Activated CD4-positive, alpha-beta T cell treated with anti-CD3 and anti-CD28 coated beads, Interleukin-2, amount 50 U/mL, for 1 hour (primary cell): ENCODE measurements at regions not wholly inside any gene's neighbourhood (a gene's known extent, or its start where the extent isn't known, plus 50 kb on each side); places are given as distances from the start of the nearest gene placed in this dataset.
"Not testable (repeated sequence)": the region's sequence is repeated elsewhere in the genome, so short reads cannot be mapped to it uniquely, and the experiment has no call there.

Source experiments
- DNase-seq: peaks from one replicate; pipeline ENCODE4 v3.0.0-alpha.2; 2020

DNA sequence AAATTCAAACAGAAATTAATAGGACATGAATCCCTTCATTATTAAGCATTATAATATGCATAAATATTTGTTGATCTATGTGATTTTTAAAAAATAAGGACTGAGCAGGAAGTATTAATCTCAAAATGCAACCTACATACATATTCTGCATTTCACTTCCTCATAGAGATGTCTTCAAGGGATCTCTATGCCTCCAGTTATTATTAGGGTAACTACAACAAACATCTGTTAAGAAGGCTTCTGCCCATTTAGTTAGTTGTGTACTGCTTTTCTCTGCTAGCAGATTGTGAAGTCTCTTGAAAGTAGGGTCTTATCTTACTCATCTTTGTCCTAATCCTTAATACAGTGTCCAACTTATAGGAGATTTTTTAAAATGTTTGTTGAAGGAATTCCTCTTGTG lies 414.1 kb downstream of the ACTL7B start:
- no peak for DNase-seq

DNA sequence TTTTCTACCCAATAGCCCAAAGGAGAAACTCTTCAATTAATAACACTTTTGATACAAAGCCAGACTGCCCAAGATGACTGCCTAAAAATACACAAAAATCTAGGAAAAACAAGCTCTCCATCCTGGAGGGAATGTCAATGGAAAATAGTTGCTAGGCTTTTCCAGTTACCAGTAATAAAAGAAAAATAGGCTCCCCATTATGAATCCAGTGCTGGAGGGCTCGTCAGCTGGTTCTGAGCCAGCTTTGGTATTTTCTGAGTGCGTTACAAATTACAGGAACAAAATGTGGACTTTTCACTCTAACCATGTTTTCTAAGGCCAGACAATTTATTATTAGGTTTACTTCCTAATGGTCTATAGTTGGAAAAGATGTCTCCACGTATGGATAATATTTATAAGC lies 414.5 kb downstream of the ACTL7B start:
- DNase-seq = no peak

DNA sequence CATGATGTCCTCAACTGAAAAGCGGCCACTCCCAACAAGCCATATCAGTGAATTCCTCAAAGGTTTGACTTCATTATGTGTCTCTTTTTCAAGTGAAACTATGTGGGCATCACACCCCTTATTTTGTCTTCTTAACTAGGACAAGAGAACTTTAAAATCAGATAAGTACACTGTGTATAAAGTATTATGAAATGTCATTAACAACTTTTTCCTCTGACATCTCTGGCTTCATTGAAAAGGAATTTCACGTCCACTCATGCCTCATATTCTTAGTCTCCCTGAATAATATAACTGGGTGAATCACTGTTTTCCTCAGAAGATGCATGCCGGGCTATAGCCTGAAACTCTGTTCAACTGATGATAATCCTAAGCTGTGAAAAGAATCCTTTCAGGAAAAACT lies 415.8 kb downstream of the ACTL7B start:
- no peak for DNase-seq

DNA sequence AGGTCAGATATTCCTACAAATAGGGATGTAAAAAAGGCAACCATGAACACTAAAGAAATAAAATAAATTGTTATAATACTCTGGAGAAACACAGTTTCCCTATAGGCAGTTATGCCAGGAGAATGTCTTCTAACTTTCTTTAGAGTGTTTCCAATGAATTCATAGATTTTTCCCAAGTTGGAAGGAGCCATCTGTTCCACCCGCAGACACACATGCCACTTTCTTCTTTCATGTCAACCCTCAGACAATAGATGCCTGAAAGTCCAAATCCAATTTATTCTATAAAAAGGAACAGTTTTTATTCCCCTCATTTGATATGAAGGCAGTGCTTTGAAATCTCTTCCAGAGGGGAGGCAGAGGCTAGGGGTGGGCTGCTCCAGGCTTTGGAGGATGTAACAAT lies 418.1 kb downstream of the ACTL7B start:
- DNase-seq = no peak

DNA sequence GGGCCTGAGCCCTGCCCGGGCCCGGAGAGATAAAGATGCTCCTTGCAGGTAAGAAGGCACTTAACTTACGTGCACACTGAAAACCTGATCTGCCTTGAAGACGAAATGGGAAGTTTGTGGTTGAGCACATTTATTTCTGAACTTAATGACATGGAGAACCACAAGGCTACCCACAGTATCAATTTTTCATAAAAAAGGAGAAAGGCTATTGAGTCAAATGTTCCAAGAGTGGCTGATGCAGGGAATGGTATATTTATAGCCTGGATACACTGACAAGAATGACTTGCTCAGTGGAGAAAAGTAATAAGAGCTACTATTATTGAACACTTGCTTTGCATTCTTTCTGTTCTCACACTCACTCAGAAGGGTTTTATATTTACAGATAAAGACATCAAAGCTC lies 419.3 kb downstream of the ACTL7B start:
- no peak for DNase-seq

DNA sequence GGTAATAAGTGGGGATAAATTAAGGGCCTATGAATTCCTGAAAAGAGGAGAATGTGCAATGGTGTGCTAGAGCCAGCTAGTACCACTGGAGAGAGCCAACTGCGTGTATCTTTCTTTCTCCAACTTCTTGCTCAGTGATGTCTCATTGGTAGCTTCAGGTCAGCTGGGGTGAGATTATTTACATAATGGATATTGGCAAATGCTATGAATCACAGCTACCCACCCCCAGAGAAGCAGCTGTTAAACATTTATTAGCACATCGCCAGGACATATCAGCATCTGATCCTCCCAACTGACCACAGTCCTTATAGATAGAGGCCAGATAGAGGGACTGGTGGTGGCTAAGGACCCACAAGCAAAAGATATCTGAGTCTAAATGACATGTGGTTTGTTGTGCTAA lies 421.3 kb downstream of the ACTL7B start:
- no peak for DNase-seq

DNA sequence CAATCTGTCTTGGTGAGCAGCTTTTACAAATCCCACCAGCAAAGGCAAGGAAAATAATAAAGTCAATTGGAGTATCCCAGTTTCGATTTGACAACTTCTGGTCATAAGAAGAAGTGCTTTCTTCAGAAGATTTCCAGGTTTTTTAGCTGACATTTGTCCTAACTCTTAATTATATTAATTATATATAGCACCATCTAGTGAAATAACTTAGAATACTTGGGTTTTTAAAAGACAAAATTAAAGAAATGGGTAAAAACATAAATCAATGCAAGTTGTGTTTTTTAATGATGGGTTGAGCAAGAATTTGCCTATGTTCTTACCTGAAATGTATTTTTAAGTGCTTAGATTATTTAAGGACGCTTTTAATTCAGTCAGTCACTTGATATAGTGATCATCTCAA lies 421.8 kb downstream of the ACTL7B start:
- DNase-seq = no peak

DNA sequence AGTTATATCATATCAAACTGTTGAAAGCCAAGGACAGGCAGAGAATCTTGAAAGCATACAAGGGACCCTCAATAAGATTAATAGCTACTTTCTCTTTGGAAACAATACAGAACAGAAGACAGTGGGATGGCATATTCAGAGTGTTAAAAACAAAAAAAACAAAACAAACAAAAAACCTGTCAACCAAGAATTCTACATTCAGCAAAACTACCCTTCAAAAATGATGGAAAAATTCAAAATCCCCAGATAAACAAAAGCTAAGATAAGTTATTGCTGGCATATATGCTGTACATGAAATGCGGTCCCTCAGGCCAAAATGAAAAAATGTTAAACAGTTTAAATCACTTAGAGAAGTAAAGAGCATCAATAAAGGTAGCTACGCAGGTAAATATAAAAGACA lies 425.1 kb downstream of the ACTL7B start:
- no peak for DNase-seq

DNA sequence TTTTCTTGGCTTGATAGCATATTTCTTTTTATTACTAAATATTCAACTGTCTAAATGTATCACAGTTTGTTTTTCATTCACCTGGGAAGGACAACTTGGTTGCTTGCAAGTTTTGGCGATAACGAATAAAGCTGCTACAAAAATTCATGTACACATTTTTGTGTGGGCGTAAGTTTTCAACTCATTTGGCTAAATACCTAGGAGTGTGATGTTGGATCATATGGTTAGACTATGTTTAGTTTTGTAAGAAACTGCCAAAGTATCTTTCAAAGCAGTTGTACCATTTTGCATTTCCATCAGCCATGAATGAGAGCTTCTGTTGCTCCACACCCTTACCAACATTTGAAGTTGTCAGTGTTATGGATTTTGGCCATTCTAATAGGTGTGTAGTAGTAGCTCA lies 428.0 kb downstream of the ACTL7B start:
- no peak for DNase-seq

DNA sequence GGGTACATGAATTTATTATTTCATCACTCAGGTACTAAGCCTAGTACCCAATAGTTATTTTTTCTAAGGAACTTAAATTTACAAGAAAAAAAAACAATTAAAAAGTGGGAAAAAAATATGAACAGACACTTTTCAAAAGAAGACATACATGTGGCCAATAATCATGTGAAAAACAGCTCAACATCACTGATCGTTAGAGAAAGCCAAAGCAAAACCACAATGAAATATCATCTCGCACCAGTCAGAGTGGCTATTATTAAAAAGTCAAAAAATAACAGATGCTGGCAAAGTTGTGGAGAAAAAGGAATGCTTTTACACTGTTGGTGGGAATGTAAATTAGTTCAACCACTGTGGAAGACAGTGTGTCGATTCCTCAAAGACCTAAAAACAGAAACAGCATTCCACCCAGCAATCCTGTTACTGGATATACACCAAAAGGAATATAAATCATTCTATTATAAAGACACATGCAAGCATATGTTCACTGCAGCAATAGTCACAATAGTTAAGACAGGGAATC lies 429.3 kb downstream of the ACTL7B start:
- not testable (repeated sequence) for DNase-seq

DNA sequence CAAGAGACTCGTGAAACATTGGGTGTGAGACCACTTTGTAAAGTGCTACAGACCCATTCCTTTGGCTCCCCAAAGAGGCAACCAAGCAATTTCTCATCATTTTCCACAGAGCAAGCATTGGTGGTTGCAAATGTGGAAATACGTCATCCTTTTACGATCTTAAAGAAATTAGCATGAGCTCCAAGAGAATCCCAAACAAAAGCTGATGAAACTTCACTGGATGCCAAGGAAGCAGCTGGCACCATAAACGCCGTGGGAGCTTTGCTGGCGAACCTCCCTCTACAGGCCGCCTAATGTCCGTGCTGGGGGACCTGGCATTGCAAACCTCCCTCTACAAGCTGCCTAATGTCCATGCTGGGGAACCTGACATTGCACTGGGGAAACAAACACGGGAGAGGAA lies 432.4 kb downstream of the ACTL7B start:
- no peak for DNase-seq

DNA sequence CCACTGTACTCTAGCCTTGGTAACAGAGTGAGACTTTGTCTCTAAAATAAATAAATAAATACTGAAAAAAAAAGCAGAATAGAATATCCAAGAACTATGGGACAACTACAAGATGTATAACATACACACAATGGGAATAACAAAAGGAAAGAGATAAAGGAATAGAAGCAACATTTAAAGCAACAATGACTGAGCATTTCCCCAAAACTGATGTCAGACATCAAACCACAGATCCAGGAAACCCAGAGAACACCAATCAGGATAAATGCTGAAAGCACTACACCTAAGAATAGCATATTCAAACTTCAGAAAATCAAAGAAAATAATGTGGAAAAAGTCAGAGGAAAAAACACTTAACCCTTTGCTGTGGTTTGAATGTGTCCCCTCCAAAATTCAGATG lies 436.4 kb downstream of the ACTL7B start:
- DNase-seq = no peak

DNA sequence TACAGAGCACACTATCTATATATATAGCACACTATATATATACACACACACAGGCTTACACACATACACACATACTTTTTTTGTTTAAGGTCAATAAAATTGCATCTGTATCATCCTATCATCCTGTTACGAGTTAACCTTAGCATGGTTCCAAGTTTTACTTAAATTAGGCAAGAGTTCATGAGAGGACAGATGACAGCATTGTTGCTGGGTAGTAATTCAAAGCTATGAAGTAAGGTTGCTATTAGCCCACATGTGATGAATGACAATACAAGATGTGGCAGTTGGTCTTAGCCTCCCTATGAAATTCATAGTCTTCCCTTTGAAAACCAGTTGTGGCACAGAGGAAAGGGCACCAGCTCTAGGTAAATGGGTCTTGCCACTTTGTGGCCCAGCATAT lies 438.1 kb downstream of the ACTL7B start:
- DNase-seq = no peak

DNA sequence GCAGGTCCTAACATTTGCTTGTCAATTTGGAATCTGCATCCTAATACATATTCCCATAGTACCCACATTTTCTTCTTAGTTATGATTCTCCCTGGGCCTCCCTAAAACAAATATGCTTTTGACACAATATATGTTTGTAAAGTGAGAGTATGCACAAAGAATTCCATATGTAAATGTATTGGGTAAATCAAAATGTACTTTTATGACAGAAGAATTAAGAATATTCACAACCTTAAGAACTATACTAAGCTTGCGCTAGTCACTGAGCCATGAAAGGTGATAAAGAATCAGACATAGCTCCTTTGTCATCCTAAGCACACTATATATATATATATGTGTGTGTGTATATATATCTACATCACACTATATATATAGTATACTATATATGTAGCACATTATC lies 438.5 kb downstream of the ACTL7B start:
- DNase-seq = no peak

DNA sequence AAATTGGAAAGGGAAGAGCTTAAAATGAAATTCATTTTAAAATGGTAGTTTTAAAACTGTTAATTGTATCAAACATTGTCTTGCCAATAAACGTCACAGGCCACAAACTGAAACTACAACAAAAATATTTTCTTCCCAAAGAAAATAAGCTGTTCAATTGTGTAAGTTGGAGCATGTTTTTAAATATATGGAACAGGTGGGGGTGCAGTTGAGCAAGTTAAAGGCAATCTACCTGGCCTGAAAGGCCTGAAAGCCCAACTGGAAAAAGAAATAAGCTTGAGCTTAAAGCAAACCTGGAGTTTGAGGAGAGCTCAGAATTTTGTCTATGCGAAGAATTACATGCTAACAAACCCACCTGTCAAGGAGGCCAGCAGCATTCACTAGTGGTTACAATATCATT lies 439.5 kb downstream of the ACTL7B start:
- no peak for DNase-seq

DNA sequence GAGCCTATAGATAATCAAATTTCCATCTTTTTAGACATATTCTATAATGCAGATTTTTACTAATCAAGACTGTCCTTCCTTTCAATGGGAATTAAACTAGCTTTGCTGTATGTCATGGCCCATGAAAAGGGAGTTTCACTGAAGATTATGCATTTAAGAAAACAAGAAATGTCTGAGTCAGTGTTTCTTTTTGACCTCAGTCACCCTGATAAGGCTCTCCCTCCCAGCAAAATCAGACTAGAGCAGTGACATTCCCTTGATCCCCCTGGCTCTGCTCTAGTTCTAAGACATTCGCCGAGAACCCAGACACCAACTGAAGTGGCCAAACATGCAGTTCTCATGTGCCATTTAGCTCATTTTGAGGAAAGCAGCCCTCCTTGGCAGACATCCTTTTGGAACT lies 442.0 kb downstream of the ACTL7B start:
- DNase-seq = no peak

DNA sequence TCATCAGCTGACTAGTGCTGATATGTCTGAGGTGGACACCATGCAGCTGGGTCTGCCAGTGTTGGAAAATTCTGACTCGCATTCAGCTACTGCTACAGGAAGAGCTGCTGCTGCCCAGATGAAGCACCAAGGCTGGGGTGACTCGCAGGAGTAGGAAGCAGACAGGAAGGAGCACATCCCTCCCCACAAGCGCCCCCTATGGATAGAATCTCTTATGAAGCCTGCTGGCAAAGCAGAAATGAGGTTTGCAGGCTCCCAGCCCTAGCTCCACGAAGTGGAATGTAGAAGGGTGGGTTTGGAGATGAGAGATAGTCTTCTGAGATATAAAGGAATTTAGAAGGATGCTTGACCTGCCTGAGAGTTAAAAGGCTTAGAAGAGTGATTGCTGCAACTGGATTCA lies 443.0 kb downstream of the ACTL7B start:
- DNase-seq = no peak

DNA sequence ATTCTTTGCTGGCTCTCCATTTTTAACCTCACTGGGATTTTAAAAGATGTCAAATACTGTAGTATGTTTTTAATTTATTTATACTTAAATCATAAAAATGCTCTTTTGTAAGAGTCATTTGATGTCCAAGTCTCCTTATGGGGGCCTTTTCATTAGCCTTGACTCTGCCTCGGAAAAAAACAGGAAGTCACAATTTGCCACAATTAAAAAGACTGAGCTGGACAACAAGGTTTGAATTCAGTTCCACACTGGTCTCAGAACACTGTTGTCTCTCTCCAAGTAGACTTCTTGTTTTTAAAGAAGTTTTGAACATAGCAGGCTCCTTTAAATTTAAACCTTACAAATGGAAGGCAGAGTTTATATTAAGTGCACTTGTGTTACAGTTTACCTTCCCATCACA lies 444.2 kb downstream of the ACTL7B start:
- no peak for DNase-seq

DNA sequence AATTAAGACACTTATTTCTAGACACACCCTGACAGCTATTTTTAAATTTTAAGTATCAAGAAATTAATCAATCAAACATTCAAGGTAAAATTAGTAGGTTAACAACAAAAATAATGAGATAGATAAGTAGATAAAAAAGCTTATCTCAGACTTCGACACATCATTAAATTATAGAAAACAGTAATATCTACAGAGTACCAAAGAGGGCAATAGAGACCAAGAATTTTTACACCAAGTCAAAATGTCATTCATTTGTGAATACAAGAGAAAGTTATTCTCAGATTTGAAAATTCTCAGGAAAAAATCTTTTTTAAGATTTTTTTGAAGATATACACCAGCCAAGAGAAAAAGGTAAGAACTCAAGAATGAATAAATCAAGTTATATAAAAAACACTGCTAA lies 445.6 kb downstream of the ACTL7B start:
- no peak for DNase-seq

DNA sequence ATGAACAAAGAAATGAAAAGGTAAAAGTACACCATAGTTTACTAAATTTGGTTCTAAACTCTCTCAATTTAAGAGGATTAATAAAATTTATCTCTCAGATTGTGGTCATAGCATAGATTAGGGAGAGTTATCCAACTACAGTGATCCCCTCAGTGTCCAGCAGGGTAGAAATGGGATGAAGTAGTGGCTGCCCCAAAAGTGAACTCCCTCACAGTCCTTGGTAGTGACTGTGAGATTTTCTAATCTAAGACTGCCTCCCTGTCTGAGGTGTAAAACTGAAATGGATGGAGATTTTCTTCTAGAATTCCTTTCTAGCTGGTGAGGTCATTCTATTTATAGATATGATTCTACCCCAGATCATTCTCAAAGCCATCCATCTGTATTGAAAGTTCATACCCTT lies 455.5 kb downstream of the ACTL7B start:
- no peak for DNase-seq

DNA sequence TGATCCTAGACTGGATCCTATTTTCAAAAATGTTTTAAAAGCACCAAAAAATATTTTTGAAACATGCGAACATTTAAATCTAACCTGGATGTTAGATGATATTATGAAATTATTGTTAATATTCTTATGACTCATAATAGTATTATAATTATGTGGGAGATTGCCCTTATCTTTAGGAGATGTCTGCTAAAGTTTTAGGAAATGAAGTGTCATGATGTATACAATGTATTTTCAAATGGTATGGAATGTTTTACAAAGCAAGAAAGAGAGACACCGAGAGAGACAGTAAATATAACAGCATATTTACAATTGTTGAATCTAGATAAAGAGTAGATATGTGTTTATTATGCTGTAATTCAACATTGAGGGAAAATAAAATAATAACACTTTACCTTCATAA lies 455.9 kb downstream of the ACTL7B start:
- DNase-seq = no peak

DNA sequence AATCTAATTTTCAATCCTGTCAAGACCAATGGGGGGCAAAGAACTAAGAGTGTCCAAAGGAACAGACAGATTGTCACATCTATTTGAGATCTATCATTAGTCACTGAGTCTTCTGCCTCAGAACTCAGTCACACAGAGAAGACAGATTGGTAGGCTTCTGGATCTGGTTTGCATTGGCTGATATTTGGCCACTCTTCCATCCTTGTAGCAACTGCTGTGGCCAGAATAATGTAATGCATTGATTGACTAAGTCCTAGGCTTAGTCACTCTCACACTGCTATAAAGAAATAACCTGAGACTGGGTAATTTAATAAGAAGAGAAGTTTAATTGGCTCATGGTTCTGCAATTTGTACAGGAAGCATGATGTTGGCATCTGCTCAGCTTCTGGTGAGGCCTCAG lies 458.5 kb downstream of the ACTL7B start:
- no peak for DNase-seq

DNA sequence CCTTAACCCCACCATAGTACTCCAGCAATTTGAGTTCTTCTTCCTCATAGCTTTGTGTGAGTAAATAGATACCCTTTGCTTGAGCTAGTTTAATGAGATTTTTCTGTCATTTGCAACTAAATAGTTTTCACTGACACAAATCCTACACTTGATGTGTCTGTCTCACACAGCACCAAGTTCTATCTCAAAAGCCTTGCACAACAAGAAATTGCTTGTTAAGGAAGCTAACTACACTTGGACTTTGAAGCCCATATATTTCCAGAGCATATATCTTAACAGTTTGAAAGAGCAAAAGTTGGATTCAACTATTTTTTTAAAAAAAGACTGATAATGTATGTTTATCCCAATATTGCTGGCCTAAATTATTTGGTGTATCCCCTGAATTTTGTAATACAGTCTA lies 459.2 kb downstream of the ACTL7B start:
- DNase-seq = no peak

DNA sequence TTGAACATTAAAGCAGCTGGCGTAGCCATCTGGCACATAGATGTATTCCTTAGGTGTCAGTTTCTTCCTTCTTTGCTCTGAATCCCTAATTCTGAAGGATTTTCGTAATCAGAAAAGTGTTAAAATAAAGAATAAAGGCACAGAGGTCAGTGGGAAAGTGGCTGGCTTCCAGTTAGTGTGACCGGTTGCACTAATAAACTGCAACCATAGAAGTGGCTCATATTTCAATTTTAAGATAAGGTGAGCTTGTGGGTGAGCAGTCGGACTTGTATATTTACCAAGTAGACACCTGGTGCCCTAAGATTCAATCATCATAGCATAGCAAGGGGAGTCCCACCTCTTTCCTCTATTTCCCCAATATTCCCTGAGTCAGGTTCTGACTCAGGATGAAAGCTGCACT lies 459.6 kb downstream of the ACTL7B start:
- no peak for DNase-seq

DNA sequence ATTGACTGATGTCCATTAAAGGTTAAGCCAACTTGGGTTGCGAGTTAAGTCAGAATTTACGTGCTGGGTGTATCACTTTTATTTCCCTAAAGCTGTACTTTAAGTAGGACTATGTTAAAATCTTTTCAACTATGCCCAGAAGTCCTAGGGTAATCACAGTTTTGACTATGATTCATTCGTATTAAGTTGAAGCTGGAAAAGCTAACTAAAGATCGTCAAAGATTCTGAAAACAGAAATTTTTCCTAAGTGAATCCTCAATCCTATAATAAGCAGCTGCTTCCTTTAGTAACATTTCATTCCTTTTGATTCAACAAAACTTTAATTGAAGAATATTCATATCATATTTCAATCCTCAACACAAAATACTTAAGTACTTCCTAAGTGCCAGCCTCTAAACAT lies 460.4 kb downstream of the ACTL7B start:
- no peak for DNase-seq

DNA sequence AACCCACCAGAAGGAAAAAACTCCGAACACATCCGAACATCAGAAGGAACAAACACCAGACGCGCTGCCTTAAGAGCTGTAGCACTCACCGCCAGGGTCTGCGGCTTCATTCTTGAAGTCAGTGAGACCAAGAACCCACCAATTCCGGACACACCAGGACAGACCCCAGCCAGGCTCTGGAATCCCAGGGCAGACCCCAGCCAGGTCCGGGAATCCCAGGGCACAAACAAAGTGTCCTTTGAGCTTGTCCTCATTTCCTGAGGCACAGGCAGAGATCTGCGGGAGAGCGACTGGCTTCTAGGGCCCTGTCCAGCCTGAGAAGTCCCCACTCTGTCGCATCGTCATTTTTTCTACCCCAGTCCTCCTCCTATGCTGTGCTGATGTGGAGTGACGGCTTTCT lies 461.1 kb downstream of the ACTL7B start:
- no peak for DNase-seq
